GM21515 (cell line): ENCODE measurements at regions not wholly inside any gene's neighbourhood (a gene's known extent, or its start where the extent isn't known, plus 50 kb on each side); places are given as distances from the start of the nearest gene placed in this dataset.
"Not testable (repeated sequence)": the region's sequence is repeated elsewhere in the genome, so short reads cannot be mapped to it uniquely, and the experiment has no call there.

Experiments used
- ATAC-seq: cut with Tn5 transposase; IDR thresholded peaks from one replicate; pipeline ENCODE4 v1.9.1; 2021; ENCODE audit not compliant: unreplicated experiment

- ATAC-seq = no peak
Measured at GRCh38 chr12:73181244-73181643, 909.1 kb downstream of the TRHDE start.

- no peak for ATAC-seq
Measured at GRCh38 chr12:73185403-73185802, 913.2 kb downstream of the TRHDE start.

GRCh38 chr12:73186272-73186671, 914.1 kb downstream of the TRHDE start:
- ATAC-seq = no peak

GRCh38 chr12:73187765-73188164, 915.6 kb downstream of the TRHDE start:
- no peak for ATAC-seq

- ATAC-seq = no peak
Measured at GRCh38 chr12:73210548-73211204, 938.5 kb downstream of the TRHDE start.

- no peak for ATAC-seq
Measured at GRCh38 chr12:73220951-73221350, 948.8 kb downstream of the TRHDE start.

GRCh38 chr12:73221398-73221797, 949.2 kb downstream of the TRHDE start:
- no peak for ATAC-seq

- no peak for ATAC-seq
Measured at GRCh38 chr12:73221836-73222235, 949.7 kb downstream of the TRHDE start.

GRCh38 chr12:73225371-73225937, 953.3 kb downstream of the TRHDE start:
- no peak for ATAC-seq

- no peak for ATAC-seq
Measured at GRCh38 chr12:73225941-73226340, 953.8 kb downstream of the TRHDE start.

- ATAC-seq = no peak
Measured at GRCh38 chr12:73226593-73226992, 954.4 kb downstream of the TRHDE start.

GRCh38 chr12:73228828-73229227, 956.7 kb downstream of the TRHDE start:
- ATAC-seq = not testable (repeated sequence)

GRCh38 chr12:73235387-73235786, 963.2 kb downstream of the TRHDE start:
- no peak for ATAC-seq

GRCh38 chr12:73240110-73240509, 967.9 kb downstream of the TRHDE start:
- no peak for ATAC-seq

GRCh38 chr12:73262788-73263381, 990.7 kb downstream of the TRHDE start:
- ATAC-seq = no peak

GRCh38 chr12:73266206-73266605, 994.0 kb downstream of the TRHDE start:
- ATAC-seq = no peak

- ATAC-seq = no peak
Measured at GRCh38 chr12:73274976-73275375, 1002.8 kb downstream of the TRHDE start.

GRCh38 chr12:73277971-73278370, 1005.8 kb downstream of the TRHDE start:
- no peak for ATAC-seq

GRCh38 chr12:73301530-73301929, 1029.4 kb downstream of the TRHDE start:
- no peak for ATAC-seq

GRCh38 chr12:73307260-73307659, 1035.1 kb downstream of the TRHDE start:
- ATAC-seq = no peak

- no peak for ATAC-seq
Measured at GRCh38 chr12:73308079-73308478, 1035.9 kb downstream of the TRHDE start.

GRCh38 chr12:73308747-73309146, 1036.6 kb downstream of the TRHDE start:
- ATAC-seq = no peak

- ATAC-seq = no peak
Measured at GRCh38 chr12:73321319-73321718, 1049.1 kb downstream of the TRHDE start.
